ENCODE measurements at regions not wholly inside any gene's neighbourhood (a gene's known extent, or its start where the extent isn't known, plus 50 kb on each side); places are given as distances from the start of the nearest gene placed in this dataset.

DNA sequence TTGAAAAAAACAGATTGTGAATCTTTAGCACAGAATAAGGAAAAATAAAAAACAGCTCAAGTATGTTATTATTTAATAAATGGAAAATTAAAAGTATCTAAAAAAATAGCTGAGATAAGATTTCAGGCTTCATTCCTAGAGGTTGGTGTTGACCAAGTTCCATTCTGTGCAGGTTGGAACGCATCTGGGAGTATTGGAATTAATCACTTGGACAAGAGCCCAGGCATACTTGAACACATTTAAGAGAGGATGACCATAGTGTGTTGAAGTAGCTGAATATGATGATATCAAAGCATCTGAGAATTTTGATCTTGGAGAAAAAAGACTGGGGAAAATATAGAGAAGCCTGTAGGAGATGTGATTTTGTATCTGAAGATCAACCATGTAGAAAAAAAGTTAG, 54.6 kb upstream of the VCX start:
- Histone ChIP-seq H3K4me3 (replicated peaks in 1 of 3; ENCODE audit: insufficient read depth in 1 of 3, low read depth in 1 of 3, low read length in 3 of 3) (no peak overlapping the region), H3K9ac (replicated peaks; ENCODE audit: extremely low read depth, insufficient read depth, low read length) (no peak overlapping the region), H3K36me3 (ENCODE audit: control insufficient read depth in 2 of 2, extremely low read depth in 1 of 2, insufficient read depth in 2 of 2, low read length in 2 of 2) (no peaks in the 10 kb centered on the region), H4K20me1 (replicated peaks; ENCODE audit: control insufficient read depth, extremely low read depth, insufficient read depth, low read length) (no peaks in the 10 kb centered on the region), H3K79me2 (ENCODE audit: control insufficient read depth, insufficient read depth, low read length) (no peaks in the 10 kb centered on the region), H3K4me2 (ENCODE audit: insufficient read depth, low read length) (no peak overlapping the region), H3K9me1 (replicated peaks; ENCODE audit: control insufficient read depth, extremely low read depth, insufficient read depth, low read length) (no peaks in the 10 kb centered on the region), H3K9me3 (replicated peaks; ENCODE audit: control insufficient read depth, insufficient read depth, low read length) (no peaks in the 10 kb centered on the region), H3K27me3 (ENCODE audit: control insufficient read depth in 2 of 2, insufficient read depth in 2 of 2, low read length in 2 of 2) (no peaks in the 10 kb centered on the region), H2AFZ (ENCODE audit: low read depth, low read length) (no peak overlapping the region), H3K27ac (ENCODE audit: insufficient read depth, low read depth, low read length) (no peak overlapping the region), H3K4me1 (ENCODE audit: control insufficient read depth, extremely low read depth, insufficient read depth, low read length) (no peaks in the 10 kb centered on the region)
- POLR2A ChIA-PET = no interaction called here
- CTCF ChIA-PET = no interaction called here
- no peak for FAIRE-seq
- no peak for TF ChIP-seq FOS (IDR thresholded peaks at IDR 0.05; ENCODE audit: borderline replicate concordance, insufficient read depth, low read length)
- TF ChIP-seq, protein P1, sequence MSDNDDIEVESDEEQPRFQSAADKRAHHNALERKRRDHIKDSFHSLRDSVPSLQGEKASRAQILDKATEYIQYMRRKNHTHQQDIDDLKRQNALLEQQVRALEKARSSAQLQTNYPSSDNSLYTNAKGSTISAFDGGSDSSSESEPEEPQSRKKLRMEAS (IDR thresholded peaks at IDR 0.05; ENCODE audit: insufficient read depth, insufficient read length) = no peak
- TF ChIP-seq CTCF (IDR thresholded peaks at IDR 0.05; ENCODE audit: extremely low read depth in 1 of 2, insufficient read depth in 1 of 2, low read depth in 1 of 2, low read length in 2 of 2) = no peak
- TF ChIP-seq EZH2 (IDR thresholded peaks at IDR 0.05; ENCODE audit: borderline replicate concordance, low read depth, low read length, severe bottlenecking) = no peak
- no peak for TF ChIP-seq POLR2AphosphoS5 (IDR thresholded peaks at IDR 0.05; ENCODE audit: insufficient read depth, low read depth, low read length)
- no peak for TF ChIP-seq POLR2A (IDR thresholded peaks at IDR 0.05; ENCODE audit: low read depth, low read length)
- no peak for TF ChIP-seq JUN (IDR thresholded peaks at IDR 0.05; ENCODE audit: borderline replicate concordance, insufficient read depth, insufficient read length, low read depth)
- TF ChIP-seq MYC (IDR thresholded peaks at IDR 0.05; ENCODE audit: low read depth, low read length) = no peak
- TF ChIP-seq GATA2 (IDR thresholded peaks at IDR 0.05; ENCODE audit: insufficient read depth, insufficient read length, low read depth, low read length) = no peak
- DNase-seq (ENCODE audit: low read depth, low spot score) = no peak
- no TSS peak for BruUV-seq (replicated peaks)
- intact Hi-C loops (cut with micrococcal nuclease) = no loop called here
- dilution Hi-C loops (cut with MboI; ENCODE audit: extremely low pct_ligation_motif_present, low sequenced_read_pairs) = no loop called here
